Suprapubic skin (tissue), 4 donors: ENCODE measurements at regions not wholly inside any gene's neighbourhood (a gene's known extent, or its start where the extent isn't known, plus 50 kb on each side); places are given as distances from the start of the nearest gene placed in this dataset.

Experiments used
- CTCF ChIP-seq, 2 donors: fragments of 200-600 bp in 1 of 2; fragments of 450-650 bp in 1 of 2; sonication (generic) in 1 of 2; IDR thresholded peaks; one replicate each; pipeline ENCODE4 v1.5.1; 2016 to 2019; ENCODE audit warnings: antibody characterized with exemption in 2 of 2, mild to moderate bottlenecking in 1 of 2, moderate library complexity in 1 of 2
- EP300 ChIP-seq: sonication (generic); formaldehyde crosslinking; IDR thresholded peaks from one replicate; pipeline ENCODE4 v1.6.1; 2017; ENCODE audit warnings: antibody characterized with exemption
- POLR2AphosphoS5 ChIP-seq, 3 donors: sonication (generic); formaldehyde crosslinking; IDR thresholded peaks; one replicate each; pipeline ENCODE4 v1.6.1; 2017; ENCODE audit warnings: antibody characterized with exemption in 3 of 3

GRCh38 chr3:82424031-82424339 is 662.5 kb upstream of the GBE1 start:
- no peak for TF ChIP-seq CTCF (IDR thresholded peaks at IDR 0.05)
- TF ChIP-seq POLR2AphosphoS5 (IDR thresholded peaks at IDR 0.05) = no peak
- TF ChIP-seq EP300 = no peak
